ENCODE measurements at regions not wholly inside any gene's neighbourhood (a gene's known extent, or its start where the extent isn't known, plus 50 kb on each side); places are given as distances from the start of the nearest gene placed in this dataset.
"Not testable (repeated sequence)": the region's sequence is repeated elsewhere in the genome, so short reads cannot be mapped to it uniquely, and the experiment has no call there.

DNA sequence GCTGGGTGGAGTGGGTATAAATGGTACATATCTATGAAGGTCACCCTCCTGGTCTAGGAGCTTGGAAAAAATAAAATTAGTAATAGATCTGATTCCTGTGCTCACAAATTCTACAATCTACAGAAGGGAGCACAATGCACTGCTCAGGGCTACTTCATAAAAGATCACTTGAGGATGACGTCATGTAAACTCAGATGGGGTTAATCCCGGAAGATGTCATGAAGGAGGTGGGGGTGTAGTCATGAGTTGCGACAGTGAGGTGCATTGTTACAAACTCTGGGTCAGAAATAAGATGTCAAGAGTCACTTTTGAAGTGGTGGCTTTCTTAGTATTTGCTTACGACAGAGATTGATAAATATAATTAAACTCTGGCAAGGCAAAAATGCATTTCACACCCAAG is 68.2 kb downstream of the LHX9 start:
- no peak for DNase-seq

DNA sequence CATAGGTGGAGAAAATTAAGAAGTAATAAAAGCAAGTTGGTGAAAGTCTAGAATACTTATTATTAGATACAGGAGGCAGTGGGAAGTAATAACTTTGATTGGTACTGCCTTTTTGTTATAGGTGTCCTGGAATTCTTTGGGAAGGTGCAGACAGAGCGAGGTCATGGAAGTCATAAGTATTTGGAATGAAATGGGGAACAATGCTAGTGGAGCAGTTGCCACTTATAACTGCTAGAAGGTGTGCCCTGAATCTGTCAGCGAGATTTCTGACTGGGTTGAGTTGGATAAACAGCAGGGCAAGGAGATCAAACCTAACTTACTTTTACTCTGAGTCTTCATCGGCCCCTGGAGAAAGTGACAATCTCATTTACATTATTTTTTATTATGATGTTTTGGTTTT is 69.6 kb downstream of the LHX9 start:
- DNase-seq: no peak

DNA sequence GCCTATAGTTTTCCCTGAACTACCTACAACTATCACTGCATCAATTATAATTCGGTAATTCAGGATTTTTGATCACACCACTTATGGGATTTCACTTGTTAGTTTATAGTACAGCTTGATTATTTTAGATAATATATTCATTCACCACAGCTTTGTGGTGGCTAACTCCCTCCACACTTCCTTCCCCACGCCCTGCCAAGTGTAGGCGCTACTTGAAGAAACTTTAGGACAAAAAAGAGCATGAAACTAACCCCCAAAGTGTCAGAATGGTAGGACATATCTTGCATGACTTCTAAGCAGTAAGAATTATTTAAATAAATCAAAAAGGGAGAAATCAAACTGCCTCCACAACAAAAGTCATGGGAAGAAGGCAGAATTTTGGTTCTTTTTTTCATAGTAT is 70.1 kb downstream of the LHX9 start:
- no peak for DNase-seq

DNA sequence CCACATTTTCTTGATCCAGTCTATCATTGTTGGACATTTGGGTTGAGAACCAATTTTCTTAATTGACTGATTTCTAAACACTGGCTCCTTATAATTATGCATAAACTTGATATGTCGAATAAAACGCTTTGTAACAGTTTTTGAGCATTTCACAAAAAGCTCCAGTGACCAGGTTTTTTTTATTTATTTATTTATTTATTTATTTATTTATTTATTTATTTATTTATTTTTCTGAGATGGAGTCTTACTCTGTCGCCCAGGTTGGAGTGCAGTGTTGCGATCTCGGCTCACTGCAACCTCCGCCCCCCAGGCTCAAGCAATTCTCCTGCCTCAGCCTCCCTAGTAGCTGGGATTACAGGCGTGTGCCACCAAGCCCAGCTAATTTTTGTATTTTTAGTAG is 71.4 kb downstream of the LHX9 start:
- DNase-seq: not testable (repeated sequence)

- no peak for DNase-seq
Measured at GRCh38 chr1:197989058-197989457, 71.9 kb downstream of the LHX9 start.

DNA sequence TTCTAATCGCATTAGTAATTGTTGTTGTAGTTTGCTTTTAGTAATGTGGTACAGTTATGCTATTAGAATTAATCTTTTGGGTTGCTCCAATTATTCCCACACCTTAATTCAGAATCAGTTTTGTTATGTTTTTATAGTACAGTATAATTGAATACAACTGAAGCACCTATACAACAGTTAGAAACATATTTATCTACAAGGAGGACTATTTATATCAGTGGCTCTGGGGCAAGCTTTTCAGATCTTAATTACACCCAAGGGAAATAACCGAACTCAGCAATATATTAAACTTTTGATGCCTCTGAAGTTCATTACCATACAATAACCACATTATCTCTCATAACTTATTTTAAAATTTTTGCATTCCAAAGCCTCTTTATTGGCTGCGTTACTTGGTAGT is 74.4 kb downstream of the LHX9 start:
- no peak for DNase-seq

DNA sequence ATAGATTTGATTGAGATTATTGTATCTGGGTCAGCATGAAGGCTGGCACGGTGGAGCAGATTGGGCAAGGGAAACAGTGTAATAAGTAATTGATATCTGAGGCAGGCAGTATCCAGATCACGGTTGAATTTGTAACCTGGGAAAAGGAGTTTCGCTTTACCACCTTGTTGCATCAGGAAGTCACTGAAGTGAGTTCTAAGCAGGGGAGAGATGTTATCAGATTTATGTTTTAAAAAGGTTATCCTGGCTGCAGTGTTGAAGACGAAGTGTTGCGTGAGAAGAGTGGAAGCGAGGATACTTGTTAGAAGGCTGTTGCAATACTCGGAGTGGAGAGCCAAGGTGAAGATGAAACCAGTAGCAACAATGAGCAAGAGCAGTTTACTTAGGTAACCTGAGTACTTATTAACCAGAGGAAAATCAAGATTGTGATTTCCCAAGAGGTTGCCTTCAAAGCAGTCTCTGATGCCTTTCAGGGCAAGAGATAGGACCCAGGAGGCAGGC is 77.8 kb downstream of the LHX9 start:
- no peak for DNase-seq

GRCh38 chr1:197995408-197996258 is 78.5 kb downstream of the LHX9 start:
- DNase-seq: no peak

- DNase-seq: not testable (repeated sequence)
Measured at GRCh38 chr1:197996259-197996512, 79.0 kb downstream of the LHX9 start.

- no peak for DNase-seq
Measured at GRCh38 chr1:197998110-197998509, 80.9 kb downstream of the LHX9 start.

GRCh38 chr1:198001776-198002408 is 84.7 kb downstream of the LHX9 start:
- DNase-seq: no peak

- DNase-seq: no peak
Measured at GRCh38 chr1:198003468-198003867, 86.3 kb downstream of the LHX9 start.

DNA sequence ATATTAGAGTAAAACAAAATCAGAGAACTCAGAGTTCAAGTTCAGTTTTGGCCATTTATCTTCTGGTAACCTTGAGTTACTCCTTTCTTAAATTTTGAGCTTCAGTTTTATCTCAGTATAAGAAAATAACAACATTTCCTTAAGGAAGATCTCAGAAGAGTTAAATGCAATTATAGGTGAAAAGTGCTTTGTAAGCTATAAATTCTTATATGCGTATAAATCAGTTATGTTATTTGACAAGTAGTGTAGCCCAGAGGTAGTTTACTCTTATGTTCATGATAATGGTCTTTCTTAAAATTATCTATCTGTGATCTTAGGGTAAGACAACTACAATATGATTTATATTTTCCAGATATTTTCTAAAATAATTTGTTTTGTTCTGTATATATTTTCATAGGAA is 89.8 kb downstream of the LHX9 start:
- DNase-seq: no peak

DNA sequence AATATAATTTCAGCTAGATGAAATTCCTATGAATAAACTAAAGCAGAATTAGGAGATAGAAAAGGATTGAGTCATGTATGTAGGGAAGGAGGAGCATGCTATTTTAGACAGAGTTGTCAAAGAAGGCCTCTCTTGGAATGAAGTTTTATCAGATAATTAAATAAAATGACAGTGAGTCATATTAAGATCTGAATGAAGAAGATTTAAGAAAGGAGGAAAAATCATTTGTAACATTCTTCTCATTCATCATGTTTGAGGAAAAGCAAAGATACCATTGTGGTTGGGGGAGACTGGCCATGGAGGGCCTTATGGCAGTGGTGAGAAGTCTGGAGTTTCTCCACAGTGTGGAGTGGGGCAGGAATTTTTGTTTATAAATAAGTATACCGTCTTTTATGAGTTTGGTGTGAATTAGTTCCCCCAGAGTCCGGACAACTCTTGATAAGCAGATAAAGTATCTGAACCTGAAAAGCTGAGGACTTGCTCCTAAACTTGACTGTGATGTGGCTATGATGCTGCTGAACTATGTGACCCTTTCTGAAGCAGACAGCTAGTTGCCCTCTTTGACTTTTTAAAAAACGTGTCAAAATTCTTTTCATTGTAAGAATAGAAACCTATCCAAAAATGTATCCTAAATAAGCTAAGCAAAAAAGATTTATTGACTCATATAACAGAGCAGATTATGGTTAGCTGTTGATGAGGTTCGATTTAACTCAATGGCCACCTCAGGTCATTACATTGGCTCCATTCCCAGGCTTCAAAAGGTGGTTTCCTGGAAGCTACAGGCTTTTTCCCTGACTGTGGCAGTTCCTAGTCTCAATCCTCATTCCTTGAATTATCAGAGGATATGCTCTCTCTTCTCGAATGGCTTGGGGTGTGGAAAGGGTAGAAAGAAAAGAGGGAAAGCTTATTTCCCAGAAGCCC is 90.8 kb downstream of the LHX9 start:
- no peak for DNase-seq

- DNase-seq: no peak
Measured at GRCh38 chr1:198014355-198014754, 97.2 kb downstream of the LHX9 start.

GRCh38 chr1:198015309-198015708 is 98.1 kb downstream of the LHX9 start:
- DNase-seq: no peak

DNA sequence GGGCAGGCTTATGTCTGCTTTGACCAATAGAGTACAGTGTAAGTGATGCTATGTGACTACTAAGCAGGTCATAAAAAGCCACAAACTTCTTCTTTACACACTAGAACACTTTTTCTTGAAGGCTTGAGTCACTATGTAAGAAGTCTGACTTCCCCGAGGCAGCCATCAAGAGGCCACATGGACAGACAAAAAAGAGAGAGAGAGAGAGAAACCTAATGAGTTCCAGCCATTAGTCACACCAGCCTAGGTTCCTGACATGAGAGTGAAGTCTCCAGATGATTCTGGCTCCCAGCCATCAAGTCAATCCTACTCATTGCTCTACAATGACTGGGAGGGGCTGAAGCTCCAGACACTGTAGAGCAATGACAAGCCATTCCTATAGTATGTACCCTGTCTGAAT is 101.4 kb downstream of the LHX9 start:
- DNase-seq: no peak

- DNase-seq: no peak
Measured at GRCh38 chr1:198019126-198019525, 102.0 kb downstream of the LHX9 start.

DNA sequence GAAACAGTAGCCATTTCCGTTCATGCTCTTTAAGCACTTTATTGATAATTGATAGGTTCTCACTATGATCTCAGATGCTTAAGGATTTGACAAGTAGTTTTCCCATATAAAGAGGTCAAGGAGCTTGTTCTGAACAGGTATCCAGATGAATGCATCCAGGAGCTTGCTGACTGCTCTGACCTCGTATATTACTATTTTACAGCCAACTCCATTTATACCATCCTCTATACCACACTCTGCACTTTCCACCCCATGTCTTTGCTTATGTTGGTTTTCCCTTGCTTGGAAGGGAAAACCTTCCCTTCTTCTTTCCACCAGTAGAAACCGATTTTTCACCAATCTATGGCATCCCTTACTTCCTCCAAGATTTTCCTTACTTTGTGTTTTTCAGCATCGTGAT is 107.2 kb downstream of the LHX9 start:
- no peak for DNase-seq

DNA sequence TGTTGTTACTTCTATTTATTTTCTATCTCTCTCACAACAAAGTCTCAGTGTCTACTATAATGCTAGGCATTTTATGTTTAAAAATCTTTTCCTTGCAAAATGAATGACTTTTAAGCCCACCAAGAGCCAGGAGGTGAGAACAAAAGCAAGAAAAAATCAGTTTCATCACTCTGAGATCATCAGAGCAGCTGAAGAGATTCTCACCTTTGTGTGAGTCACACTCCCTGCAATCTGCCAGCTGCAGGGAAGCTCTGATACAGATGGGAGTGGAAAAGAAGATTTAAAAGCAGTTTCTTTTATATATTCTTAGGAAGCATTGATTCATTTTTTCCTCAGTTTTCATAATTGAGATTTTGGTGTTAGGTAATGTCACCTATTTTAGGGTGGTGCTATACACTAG is 107.6 kb downstream of the LHX9 start:
- DNase-seq: peak; percentile 3

DNA sequence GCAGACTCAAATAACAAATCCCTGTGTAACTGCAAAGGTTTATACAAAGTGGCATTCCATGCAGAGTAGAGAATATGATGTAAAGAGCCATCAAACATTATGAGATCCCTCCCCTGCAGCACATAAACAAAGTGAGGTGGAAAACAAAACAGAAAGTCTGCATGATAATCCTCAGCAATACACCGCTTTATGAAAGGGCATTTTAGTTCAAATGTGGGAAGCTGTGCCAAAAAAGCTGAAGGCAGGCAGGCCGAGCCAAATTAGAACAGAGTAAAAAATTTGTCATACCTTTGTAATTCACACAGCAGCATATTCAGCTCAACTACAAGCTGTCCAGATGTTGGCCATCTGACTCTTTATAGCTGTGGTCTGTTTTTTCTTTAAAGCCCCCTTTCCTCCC is 113.5 kb downstream of the LHX9 start:
- no peak for DNase-seq

GRCh38 chr1:198031086-198031485 is 113.9 kb downstream of the LHX9 start:
- DNase-seq: no peak

DNA sequence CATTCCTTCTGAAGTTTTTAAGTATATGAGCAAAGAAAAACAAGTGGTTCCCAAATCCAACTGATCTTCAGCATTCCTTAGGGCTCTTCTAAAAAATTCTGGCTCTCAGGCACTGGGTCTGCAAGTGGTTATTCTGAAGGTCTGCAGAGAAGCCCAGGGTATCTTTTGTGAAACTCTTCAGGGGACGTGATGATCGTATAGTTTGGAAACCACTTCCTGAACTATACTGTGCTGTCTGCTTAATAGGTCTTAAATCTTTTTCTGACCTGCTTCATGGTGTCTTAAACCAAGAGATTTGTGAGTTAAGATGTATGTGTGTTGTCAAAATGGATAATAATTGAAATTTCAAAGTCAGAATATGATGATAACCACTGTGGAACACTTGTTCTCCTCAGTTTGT is 115.5 kb downstream of the LHX9 start:
- no peak for DNase-seq

- no peak for DNase-seq
Measured at GRCh38 chr1:198040880-198041279, 115.9 kb upstream of the NEK7 start.

All from retina (tissue), 1 donor.